ENCODE measurements at regions not wholly inside any gene's neighbourhood (a gene's known extent, or its start where the extent isn't known, plus 50 kb on each side); places are given as distances from the start of the nearest gene placed in this dataset.

DNA sequence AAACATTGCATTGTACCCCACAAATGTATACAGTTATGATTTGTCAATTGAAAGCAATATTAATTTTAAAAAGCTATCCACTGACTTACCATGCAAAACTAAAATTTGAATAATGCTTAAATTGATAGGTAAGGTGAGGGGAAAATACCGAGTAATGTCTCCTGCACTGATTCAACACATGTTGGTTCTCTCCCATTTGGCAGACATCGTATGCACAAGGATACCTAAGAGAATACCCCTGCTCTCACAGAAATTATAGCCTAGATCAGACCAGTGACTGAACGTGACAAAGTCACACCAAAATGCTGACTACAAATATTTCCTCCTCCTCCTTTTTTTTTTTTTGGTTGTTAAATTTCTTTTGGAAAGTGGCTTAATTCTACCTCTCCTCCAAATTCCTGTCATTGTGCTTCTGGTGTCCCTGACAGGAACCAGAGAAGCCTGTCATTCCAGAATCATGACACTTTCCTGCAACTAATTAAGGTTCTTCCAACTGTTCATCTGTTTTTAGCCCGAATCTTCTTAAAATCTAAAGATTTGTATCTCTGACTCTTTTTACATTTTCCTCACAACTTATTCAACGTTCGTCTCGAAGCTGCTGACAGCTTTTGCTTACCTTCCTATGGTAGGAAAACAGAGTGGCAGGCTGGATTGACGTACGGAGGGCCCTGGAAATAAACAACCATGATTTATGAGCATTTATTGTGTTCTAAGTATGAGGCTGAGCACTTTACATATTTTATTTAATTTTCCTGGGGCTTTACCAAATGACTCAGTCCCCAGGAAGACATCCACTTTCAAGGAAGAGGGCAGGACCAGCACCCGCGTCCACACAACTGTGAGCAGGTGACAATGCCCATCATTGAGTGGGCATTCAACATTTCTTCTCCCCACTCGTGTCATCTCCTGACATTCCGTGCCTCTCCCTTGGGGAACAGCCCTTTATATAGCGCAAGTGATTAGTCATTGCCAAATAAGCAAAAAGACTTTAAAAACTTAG, 57.9 kb upstream of the KCNE2 start:
- TF ChIP-seq POLR2AphosphoS5 (IDR thresholded peaks at IDR 0.05; ENCODE audit: low read depth, low read length): no peak
- no peak for TF ChIP-seq POLR2A (IDR thresholded peaks at IDR 0.05; ENCODE audit: low read depth, low read length)
- TF ChIP-seq TAF1 (IDR thresholded peaks at IDR 0.05; ENCODE audit: borderline replicate concordance, low read depth, low read length): no peak
- DNase-seq (ENCODE audit: insufficient read length) (no peak), FAIRE-seq (no peak)

DNA sequence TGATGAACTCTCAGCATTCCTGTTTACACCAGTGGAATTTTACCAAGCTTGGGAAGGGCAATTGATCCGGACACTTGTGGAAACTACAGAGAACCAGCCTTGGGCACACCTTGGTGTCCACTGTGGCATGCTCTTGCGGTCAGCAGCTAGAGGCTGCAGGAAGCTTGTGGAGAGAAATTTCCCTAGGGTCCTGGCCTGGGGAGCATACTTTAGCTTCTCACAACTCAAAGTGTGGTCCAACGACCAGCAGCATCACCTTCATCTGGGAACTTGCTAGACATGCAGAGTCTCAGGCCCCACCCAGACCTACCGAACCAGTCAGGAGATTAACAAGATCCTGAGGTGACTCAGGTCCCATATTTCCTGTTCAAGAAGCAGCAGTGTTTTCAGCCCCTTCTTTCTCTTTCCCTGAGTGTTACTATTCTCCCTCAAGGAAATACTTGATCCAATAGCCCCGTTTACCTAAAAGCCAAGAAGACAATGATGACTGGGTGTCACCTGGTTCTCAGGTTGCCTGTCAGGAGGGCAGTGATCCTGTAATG, 55.7 kb upstream of the KCNE2 start:
- DNase-seq (ENCODE audit: insufficient read length) (no peak), FAIRE-seq (no peak)
- TF ChIP-seq POLR2AphosphoS5 (IDR thresholded peaks at IDR 0.05; ENCODE audit: low read depth, low read length) (no peak), POLR2A (IDR thresholded peaks at IDR 0.05; ENCODE audit: low read depth, low read length) (no peak), TAF1 (IDR thresholded peaks at IDR 0.05; ENCODE audit: borderline replicate concordance, low read depth, low read length) (no peak)

DNA sequence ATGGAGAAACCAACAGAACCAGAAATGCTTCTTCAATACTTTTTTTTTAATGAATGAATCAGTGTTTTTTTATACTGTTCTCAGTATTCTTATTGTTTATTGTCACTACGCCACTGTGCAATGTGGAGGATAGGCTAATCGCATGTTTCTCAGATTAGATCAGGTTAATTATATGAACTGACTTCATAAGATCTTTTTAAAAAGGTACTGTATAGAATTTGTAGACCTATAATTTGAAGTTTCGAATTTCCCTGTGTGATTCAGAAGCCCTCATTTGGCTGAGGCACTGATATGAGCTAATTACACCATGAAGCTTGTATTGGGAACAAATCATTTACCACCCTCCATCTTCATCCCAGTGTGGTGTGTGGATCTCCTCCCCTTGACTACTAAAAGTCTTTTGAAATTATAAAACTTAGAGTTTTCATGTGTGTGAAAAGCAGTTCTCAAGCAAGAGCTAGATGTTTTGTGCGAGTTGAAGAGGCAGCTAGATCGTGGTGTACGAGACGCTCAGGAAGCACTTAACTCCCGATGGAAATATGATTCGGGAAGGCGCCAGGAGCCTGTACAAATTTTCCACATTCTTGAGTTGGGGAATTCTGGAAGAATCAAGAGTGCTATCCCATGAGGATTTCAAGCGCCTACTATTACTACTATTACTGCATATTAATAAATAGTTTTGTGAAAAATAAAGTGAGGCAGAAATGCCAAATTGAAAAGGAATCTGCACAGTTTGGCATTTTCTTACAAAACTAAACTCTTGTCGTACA, 52.1 kb upstream of the KCNE2 start:
- no peak for TF ChIP-seq POLR2A (IDR thresholded peaks at IDR 0.05; ENCODE audit: low read depth, low read length)
- no peak for TF ChIP-seq POLR2AphosphoS5 (IDR thresholded peaks at IDR 0.05; ENCODE audit: low read depth, low read length)
- no peak for TF ChIP-seq TAF1 (IDR thresholded peaks at IDR 0.05; ENCODE audit: borderline replicate concordance, low read depth, low read length)
- DNase-seq (ENCODE audit: insufficient read length): no peak
- no peak for FAIRE-seq

DNA sequence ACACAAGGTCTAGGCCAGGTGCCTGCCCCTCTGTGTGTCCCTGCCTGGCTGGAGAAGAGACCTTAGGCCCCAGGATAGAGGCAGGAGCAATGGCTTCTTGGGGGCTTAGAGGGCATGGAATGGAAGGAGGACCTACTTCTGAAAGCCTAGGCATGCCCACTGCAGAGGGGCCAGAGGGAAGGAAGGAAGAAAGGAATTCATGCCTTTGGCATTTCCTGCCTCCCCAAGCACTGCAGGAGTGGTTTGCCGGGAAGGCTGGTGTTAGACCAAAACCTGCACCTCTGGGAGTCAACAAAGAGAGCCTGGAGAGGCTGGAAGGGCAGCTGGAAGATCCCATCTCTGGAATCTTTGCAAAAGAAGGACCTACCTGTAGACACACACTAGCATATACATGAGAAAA, 50.7 kb upstream of the KCNE2 start:
- no peak for DNase-seq (ENCODE audit: insufficient read length)
- no peak for FAIRE-seq
- TF ChIP-seq POLR2AphosphoS5 (IDR thresholded peaks at IDR 0.05; ENCODE audit: low read depth, low read length) (no peak), TAF1 (IDR thresholded peaks at IDR 0.05; ENCODE audit: borderline replicate concordance, low read depth, low read length) (no peak), POLR2A (IDR thresholded peaks at IDR 0.05; ENCODE audit: low read depth, low read length) (no peak)

All from GM12892 (cell line).